HepG2 (cell line): ENCODE measurements at regions not wholly inside any gene's neighbourhood (a gene's known extent, or its start where the extent isn't known, plus 50 kb on each side); places are given as distances from the start of the nearest gene placed in this dataset.

Source experiments
- ATAC-seq: fragments of 200-7000 bp; cut with Tn5 transposase; 3 replicates; pipeline ENCODE4 v1.9.1; 2020; ENCODE audit warnings: mild to moderate bottlenecking, moderate library complexity
- BruUV-seq: library from RNA; stranded (reverse); fragments of 400-500 nt; replicated peaks from 2 replicates; lab custom pipeline; 2021; lab: Mats Ljungman, UMichigan
- CTCF ChIA-PET: fragments of 300-600 bp; formaldehyde crosslinking; extraction: SDS; loops from one replicate; lab custom pipeline; 2021; ENCODE audit warnings: low total read pairs, inconsistent platforms, low intra/inter-chr PET ratio; lab: Yijun Ruan, JAX
- POLR2A ChIA-PET: fragments of 350-600 bp; sonication (Branson Sonifier 250); formaldehyde crosslinking; loops from one replicate; lab custom pipeline; 2020; ENCODE audit warnings: antibody characterized with exemption, inconsistent platforms; lab: Yijun Ruan, JAX
- DNase-seq: peaks from one replicate; pipeline ENCODE4 v3.0.0-alpha.2; 2015; ENCODE audit warnings: low spot score
- FAIRE-seq: peaks from 3 replicates; lab custom pipeline; 2011; peaks lifted over from hg19 to GRCh38; lab: Jason Lieb, UNC
- H2AFZ ChIP-seq: one replicate; pipeline ENCODE4 v1.6.1; 2011; ENCODE audit warnings: low read length, inconsistent platforms
- H3K27ac ChIP-seq: fragments of 300-600 bp; 3 replicates; pipeline ENCODE4 v1.8.0; 2011; ENCODE audit warnings: mixed run types, mild to moderate bottlenecking, mixed read lengths, low read length, inconsistent platforms; ENCODE audit not compliant: insufficient read depth; ENCODE audit errors: extremely low read length
- H3K27me3 ChIP-seq, 2 experiments: fragments of 200-600 bp in 1 of 2; 2 replicates in 1 of 2; 3 replicates in 1 of 2; pipeline versions ENCODE4 v1.6.0 to v1.8.0; 2011; ENCODE audit warnings: low read length in 2 of 2, mild to moderate bottlenecking in 2 of 2, moderate library complexity in 2 of 2, inconsistent platforms in 1 of 2; ENCODE audit not compliant: insufficient read depth in 2 of 2, control insufficient read depth in 1 of 2
- H3K36me3 ChIP-seq, 2 experiments: fragments of 200-600 bp in 1 of 2; replicated peaks in 1 of 2; 2 replicates in 1 of 2; 3 replicates in 1 of 2; pipeline versions ENCODE4 v1.5.1 to v1.8.0; 2011; ENCODE audit warnings: low read length in 2 of 2, inconsistent platforms in 1 of 2; ENCODE audit not compliant: insufficient read depth in 2 of 2, control insufficient read depth in 1 of 2
- H3K4me1 ChIP-seq: 2 replicates; pipeline ENCODE4 v1.5.1; 2012; ENCODE audit warnings: low read length, inconsistent platforms; ENCODE audit not compliant: insufficient read depth
- H3K4me2 ChIP-seq: 2 replicates; pipeline ENCODE4 v1.6.0; 2011; ENCODE audit warnings: low read depth, low read length, inconsistent platforms
- H3K4me3 ChIP-seq, 3 experiments: fragments of 200-600 bp in 1 of 3; sonication (generic), shearing (Covaris generic) in 1 of 3; replicated peaks in 1 of 3; 2 replicates each; pipeline ENCODE4 v1.5.1; 2011 to 2016; ENCODE audit warnings: low read length in 3 of 3, inconsistent platforms in 2 of 3, low read depth in 2 of 3, mild to moderate bottlenecking in 2 of 3, control low read depth in 1 of 3, mixed read lengths in 1 of 3; ENCODE audit not compliant: insufficient read depth in 1 of 3
- H3K79me2 ChIP-seq: one replicate; pipeline ENCODE4 v1.6.1; 2011; ENCODE audit warnings: low read length, inconsistent platforms; ENCODE audit not compliant: insufficient read depth
- H3K9ac ChIP-seq: 2 replicates; pipeline ENCODE4 v1.6.0; 2011; ENCODE audit warnings: mild to moderate bottlenecking, low read depth, low read length, inconsistent platforms; ENCODE audit not compliant: insufficient read depth
- H3K9me3 ChIP-seq: 2 replicates; pipeline ENCODE4 v1.5.1; 2012; ENCODE audit warnings: mild to moderate bottlenecking, low read length
- H4K20me1 ChIP-seq: 2 replicates; pipeline ENCODE4 v1.6.0; 2011; ENCODE audit warnings: inconsistent platforms, mild to moderate bottlenecking, low read length, moderate library complexity; ENCODE audit not compliant: insufficient read depth
- JDP2 ChIP-seq: sonication (generic); formaldehyde crosslinking; IDR thresholded peaks from 2 replicates; pipeline ENCODE4 v1.8.1; 2022; ENCODE audit warnings: missing genetic modification reagents, borderline replicate concordance
- KMT2B ChIP-seq: IDR thresholded peaks from 2 replicates; pipeline ENCODE4 v1.6.1; 2016; ENCODE audit warnings: missing genetic modification reagents, missing compliant biosample characterization
- RCOR2 ChIP-seq: IDR thresholded peaks from 2 replicates; pipeline ENCODE4 v1.6.1; 2016; ENCODE audit warnings: missing biosample characterization, missing genetic modification reagents
- TARDBP ChIP-seq: sonication (generic); formaldehyde crosslinking; IDR thresholded peaks from 2 replicates; pipeline ENCODE4 v1.8.0; 2022; ENCODE audit warnings: mild to moderate bottlenecking, missing genetic modification reagents
- ZNF136 ChIP-seq: sonication (generic); formaldehyde crosslinking; IDR thresholded peaks from 2 replicates; pipeline ENCODE4 v1.8.1; 2022; ENCODE audit warnings: low read depth, mild to moderate bottlenecking, moderate library complexity, missing genetic modification reagents
- ZNF550 ChIP-seq: sonication (generic); formaldehyde crosslinking; IDR thresholded peaks from 2 replicates; pipeline ENCODE4 v1.4.0; 2020; ENCODE audit warnings: mild to moderate bottlenecking, missing genetic modification reagents, borderline replicate concordance
- ZNF607 ChIP-seq: sonication (generic); formaldehyde crosslinking; IDR thresholded peaks from 2 replicates; pipeline ENCODE4 v1.5.1; 2020; ENCODE audit warnings: missing genetic modification reagents, mild to moderate bottlenecking, borderline replicate concordance
- ZNF83 ChIP-seq: sonication (generic); formaldehyde crosslinking; IDR thresholded peaks from 2 replicates; pipeline ENCODE4 v1.4.0; 2020; ENCODE audit warnings: missing genetic modification reagents, mild to moderate bottlenecking, borderline replicate concordance
- in situ Hi-C: cut with HindIII; loops from 2 replicates; pipeline ENCODE4 v1.10.0; 2017; ENCODE audit warnings: low pct_unique_long_range_greater_than_20kb; ENCODE audit not compliant: extremely low pct_ligation_motif_present
- intact Hi-C: fragments of 100-400 bp; cut with micrococcal nuclease; formaldehyde crosslinking; loops from one replicate; pipeline ENCODE4 v1.10.0; 2022; ENCODE audit not compliant: unreplicated experiment
- TF ChIP-seq, protein P1 (sequence below): sonication (generic); formaldehyde crosslinking; IDR thresholded peaks from 2 replicates; pipeline ENCODE4; 2020; ENCODE audit warnings: missing genetic modification reagents, mild to moderate bottlenecking, borderline replicate concordance
- TF ChIP-seq, protein P2 (sequence below): sonication (generic); formaldehyde crosslinking; conservative IDR thresholded peaks from 2 replicates; pipeline ENCODE4 v1.5.0; 2020; ENCODE audit warnings: missing genetic modification reagents
- TF ChIP-seq, protein P3 (sequence below): sonication (generic); formaldehyde crosslinking; IDR thresholded peaks from 2 replicates; pipeline ENCODE4 v1.9.0; 2022; ENCODE audit warnings: missing genetic modification reagents, mild to moderate bottlenecking, borderline replicate concordance
- TF ChIP-seq, protein P4 (sequence below): sonication (generic); formaldehyde crosslinking; IDR thresholded peaks from 2 replicates; pipeline ENCODE4 v1.5.0; 2020; ENCODE audit warnings: mild to moderate bottlenecking, missing genetic modification reagents, borderline replicate concordance

DNA sequence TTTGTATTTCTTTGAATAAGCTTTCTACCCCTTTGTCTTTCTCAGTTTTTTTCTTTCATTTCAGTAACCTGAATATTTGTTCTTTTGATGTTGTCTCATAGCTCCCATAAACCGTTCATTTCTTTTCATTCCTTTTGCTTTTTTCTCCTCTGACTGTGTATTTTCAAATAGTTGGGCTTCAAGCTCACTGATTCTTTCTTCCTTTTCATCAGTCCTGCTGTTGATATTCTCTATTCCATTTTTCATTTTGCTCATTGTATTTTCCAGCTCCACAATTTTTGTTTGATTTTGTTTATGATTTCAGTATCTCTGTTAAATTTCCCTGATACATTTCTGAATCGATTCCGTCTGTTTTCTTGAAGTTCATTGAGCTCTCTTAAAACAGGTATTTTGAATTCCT, 129.6 kb upstream of the NUDT6 start (continued):
- TF ChIP-seq, protein P1, sequence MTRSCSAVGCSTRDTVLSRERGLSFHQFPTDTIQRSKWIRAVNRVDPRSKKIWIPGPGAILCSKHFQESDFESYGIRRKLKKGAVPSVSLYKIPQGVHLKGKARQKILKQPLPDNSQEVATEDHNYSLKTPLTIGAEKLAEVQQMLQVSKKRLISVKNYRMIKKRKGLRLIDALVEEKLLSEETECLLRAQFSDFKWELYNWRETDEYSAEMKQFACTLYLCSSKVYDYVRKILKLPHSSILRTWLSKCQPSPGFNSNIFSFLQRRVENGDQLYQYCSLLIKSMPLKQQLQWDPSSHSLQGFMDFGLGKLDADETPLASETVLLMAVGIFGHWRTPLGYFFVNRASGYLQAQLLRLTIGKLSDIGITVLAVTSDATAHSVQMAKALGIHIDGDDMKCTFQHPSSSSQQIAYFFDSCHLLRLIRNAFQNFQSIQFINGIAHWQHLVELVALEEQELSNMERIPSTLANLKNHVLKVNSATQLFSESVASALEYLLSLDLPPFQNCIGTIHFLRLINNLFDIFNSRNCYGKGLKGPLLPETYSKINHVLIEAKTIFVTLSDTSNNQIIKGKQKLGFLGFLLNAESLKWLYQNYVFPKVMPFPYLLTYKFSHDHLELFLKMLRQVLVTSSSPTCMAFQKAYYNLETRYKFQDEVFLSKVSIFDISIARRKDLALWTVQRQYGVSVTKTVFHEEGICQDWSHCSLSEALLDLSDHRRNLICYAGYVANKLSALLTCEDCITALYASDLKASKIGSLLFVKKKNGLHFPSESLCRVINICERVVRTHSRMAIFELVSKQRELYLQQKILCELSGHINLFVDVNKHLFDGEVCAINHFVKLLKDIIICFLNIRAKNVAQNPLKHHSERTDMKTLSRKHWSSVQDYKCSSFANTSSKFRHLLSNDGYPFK (CRISPR knock-in tag) = no peak
- TF ChIP-seq, protein P2, sequence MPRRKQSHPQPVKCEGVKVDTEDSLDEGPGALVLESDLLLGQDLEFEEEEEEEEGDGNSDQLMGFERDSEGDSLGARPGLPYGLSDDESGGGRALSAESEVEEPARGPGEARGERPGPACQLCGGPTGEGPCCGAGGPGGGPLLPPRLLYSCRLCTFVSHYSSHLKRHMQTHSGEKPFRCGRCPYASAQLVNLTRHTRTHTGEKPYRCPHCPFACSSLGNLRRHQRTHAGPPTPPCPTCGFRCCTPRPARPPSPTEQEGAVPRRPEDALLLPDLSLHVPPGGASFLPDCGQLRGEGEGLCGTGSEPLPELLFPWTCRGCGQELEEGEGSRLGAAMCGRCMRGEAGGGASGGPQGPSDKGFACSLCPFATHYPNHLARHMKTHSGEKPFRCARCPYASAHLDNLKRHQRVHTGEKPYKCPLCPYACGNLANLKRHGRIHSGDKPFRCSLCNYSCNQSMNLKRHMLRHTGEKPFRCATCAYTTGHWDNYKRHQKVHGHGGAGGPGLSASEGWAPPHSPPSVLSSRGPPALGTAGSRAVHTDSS (CRISPR knock-in tag) = no peak
- TF ChIP-seq, protein P3, sequence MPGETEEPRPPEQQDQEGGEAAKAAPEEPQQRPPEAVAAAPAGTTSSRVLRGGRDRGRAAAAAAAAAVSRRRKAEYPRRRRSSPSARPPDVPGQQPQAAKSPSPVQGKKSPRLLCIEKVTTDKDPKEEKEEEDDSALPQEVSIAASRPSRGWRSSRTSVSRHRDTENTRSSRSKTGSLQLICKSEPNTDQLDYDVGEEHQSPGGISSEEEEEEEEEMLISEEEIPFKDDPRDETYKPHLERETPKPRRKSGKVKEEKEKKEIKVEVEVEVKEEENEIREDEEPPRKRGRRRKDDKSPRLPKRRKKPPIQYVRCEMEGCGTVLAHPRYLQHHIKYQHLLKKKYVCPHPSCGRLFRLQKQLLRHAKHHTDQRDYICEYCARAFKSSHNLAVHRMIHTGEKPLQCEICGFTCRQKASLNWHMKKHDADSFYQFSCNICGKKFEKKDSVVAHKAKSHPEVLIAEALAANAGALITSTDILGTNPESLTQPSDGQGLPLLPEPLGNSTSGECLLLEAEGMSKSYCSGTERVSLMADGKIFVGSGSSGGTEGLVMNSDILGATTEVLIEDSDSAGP = no peak

DNA sequence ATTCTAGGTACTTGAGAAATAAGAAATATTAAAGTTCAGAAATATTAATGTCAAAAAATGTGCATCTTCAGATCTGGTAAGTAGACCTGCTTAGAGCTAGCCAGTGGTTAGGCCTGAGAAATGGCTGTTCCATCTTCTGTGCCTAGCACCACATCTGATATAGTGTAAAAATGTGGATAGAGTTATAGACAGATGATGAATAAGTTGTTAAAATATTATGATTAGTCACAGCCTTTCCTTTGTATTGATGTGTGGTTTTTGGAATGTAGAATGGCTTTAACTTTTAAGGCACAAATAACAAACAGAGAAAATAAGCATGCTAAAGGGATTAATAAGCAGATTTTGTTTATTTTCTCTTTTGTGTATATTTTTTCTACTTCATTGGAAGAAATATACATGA, 133.5 kb upstream of the NUDT6 start:
- H3K79me2 ChIP-seq = no peaks in the 10 kb centered on the region
- no peak overlapping the region for H3K27ac ChIP-seq
- no peak overlapping the region for H3K9ac ChIP-seq
- ChIA-PET POLR2A (no interaction called here), CTCF (no interaction called here)
- in situ Hi-C loops = no loop called here
- no peak overlapping the region for H2AFZ ChIP-seq
- DNase-seq (no peak), FAIRE-seq (no peak), ATAC-seq (no peak)
- H3K4me3 ChIP-seq = no peak overlapping the region
- H3K9me3 ChIP-seq = peaks cover 14% of the 10 kb centered on the region
- H3K4me1 ChIP-seq = no peaks in the 10 kb centered on the region
- BruUV-seq = no TSS peak
- no peaks in the 10 kb centered on the region for H3K27me3 ChIP-seq
- no peak overlapping the region for H3K4me2 ChIP-seq
- intact Hi-C loops = no loop called here
- H3K36me3 ChIP-seq = peaks cover 2 to 5% of the 10 kb centered on the region in 2 experiments; a peak in 2 of 5 replicates
- H4K20me1 ChIP-seq = no peaks in the 10 kb centered on the region
- TF ChIP-seq ZNF550 (CRISPR knock-in tag) = no peak
- no peak for TF ChIP-seq ZNF136 (CRISPR knock-in tag)
- TF ChIP-seq ZNF607 (CRISPR knock-in tag) = no peak
- no peak for TF ChIP-seq ZNF83 (CRISPR knock-in tag)
- TF ChIP-seq RCOR2 = no peak
- no peak for TF ChIP-seq TARDBP (CRISPR knock-in tag)
- TF ChIP-seq, protein P4, sequence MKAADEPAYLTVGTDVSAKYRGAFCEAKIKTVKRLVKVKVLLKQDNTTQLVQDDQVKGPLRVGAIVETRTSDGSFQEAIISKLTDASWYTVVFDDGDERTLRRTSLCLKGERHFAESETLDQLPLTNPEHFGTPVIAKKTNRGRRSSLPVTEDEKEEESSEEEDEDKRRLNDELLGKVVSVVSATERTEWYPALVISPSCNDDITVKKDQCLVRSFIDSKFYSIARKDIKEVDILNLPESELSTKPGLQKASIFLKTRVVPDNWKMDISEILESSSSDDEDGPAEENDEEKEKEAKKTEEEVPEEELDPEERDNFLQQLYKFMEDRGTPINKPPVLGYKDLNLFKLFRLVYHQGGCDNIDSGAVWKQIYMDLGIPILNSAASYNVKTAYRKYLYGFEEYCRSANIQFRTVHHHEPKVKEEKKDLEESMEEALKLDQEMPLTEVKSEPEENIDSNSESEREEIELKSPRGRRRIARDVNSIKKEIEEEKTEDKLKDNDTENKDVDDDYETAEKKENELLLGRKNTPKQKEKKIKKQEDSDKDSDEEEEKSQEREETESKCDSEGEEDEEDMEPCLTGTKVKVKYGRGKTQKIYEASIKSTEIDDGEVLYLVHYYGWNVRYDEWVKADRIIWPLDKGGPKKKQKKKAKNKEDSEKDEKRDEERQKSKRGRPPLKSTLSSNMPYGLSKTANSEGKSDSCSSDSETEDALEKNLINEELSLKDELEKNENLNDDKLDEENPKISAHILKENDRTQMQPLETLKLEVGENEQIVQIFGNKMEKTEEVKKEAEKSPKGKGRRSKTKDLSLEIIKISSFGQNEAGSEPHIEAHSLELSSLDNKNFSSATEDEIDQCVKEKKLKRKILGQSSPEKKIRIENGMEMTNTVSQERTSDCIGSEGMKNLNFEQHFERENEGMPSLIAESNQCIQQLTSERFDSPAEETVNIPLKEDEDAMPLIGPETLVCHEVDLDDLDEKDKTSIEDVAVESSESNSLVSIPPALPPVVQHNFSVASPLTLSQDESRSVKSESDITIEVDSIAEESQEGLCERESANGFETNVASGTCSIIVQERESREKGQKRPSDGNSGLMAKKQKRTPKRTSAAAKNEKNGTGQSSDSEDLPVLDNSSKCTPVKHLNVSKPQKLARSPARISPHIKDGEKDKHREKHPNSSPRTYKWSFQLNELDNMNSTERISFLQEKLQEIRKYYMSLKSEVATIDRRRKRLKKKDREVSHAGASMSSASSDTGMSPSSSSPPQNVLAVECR (CRISPR knock-in tag) = no peak
- no peak for TF ChIP-seq JDP2
- TF ChIP-seq KMT2B = no peak
